ENCODE measurements at regions not wholly inside any gene's neighbourhood (a gene's known extent, or its start where the extent isn't known, plus 50 kb on each side); places are given as distances from the start of the nearest gene placed in this dataset.

GRCh38 chrX:91331476-91331875 is 103.2 kb upstream of the PABPC5 start:
- 0% methylated on average over 2 of the region's 2 CpGs for WGBS (ENCODE audit: insufficient coverage, low coverage, missing lambda C conversion rate)
- in situ Hi-C loops (cut with MboI), result no loop called here
- no peak for FAIRE-seq
- no peak for TF ChIP-seq FOXO4 (CRISPR knock-in tag; IDR thresholded peaks at IDR 0.05)
- TF ChIP-seq BMI1 (IDR thresholded peaks at IDR 0.05; ENCODE audit: low read length), result no peak
- TF ChIP-seq LEF1 (IDR thresholded peaks at IDR 0.05), result no peak
- TF ChIP-seq, protein P1, sequence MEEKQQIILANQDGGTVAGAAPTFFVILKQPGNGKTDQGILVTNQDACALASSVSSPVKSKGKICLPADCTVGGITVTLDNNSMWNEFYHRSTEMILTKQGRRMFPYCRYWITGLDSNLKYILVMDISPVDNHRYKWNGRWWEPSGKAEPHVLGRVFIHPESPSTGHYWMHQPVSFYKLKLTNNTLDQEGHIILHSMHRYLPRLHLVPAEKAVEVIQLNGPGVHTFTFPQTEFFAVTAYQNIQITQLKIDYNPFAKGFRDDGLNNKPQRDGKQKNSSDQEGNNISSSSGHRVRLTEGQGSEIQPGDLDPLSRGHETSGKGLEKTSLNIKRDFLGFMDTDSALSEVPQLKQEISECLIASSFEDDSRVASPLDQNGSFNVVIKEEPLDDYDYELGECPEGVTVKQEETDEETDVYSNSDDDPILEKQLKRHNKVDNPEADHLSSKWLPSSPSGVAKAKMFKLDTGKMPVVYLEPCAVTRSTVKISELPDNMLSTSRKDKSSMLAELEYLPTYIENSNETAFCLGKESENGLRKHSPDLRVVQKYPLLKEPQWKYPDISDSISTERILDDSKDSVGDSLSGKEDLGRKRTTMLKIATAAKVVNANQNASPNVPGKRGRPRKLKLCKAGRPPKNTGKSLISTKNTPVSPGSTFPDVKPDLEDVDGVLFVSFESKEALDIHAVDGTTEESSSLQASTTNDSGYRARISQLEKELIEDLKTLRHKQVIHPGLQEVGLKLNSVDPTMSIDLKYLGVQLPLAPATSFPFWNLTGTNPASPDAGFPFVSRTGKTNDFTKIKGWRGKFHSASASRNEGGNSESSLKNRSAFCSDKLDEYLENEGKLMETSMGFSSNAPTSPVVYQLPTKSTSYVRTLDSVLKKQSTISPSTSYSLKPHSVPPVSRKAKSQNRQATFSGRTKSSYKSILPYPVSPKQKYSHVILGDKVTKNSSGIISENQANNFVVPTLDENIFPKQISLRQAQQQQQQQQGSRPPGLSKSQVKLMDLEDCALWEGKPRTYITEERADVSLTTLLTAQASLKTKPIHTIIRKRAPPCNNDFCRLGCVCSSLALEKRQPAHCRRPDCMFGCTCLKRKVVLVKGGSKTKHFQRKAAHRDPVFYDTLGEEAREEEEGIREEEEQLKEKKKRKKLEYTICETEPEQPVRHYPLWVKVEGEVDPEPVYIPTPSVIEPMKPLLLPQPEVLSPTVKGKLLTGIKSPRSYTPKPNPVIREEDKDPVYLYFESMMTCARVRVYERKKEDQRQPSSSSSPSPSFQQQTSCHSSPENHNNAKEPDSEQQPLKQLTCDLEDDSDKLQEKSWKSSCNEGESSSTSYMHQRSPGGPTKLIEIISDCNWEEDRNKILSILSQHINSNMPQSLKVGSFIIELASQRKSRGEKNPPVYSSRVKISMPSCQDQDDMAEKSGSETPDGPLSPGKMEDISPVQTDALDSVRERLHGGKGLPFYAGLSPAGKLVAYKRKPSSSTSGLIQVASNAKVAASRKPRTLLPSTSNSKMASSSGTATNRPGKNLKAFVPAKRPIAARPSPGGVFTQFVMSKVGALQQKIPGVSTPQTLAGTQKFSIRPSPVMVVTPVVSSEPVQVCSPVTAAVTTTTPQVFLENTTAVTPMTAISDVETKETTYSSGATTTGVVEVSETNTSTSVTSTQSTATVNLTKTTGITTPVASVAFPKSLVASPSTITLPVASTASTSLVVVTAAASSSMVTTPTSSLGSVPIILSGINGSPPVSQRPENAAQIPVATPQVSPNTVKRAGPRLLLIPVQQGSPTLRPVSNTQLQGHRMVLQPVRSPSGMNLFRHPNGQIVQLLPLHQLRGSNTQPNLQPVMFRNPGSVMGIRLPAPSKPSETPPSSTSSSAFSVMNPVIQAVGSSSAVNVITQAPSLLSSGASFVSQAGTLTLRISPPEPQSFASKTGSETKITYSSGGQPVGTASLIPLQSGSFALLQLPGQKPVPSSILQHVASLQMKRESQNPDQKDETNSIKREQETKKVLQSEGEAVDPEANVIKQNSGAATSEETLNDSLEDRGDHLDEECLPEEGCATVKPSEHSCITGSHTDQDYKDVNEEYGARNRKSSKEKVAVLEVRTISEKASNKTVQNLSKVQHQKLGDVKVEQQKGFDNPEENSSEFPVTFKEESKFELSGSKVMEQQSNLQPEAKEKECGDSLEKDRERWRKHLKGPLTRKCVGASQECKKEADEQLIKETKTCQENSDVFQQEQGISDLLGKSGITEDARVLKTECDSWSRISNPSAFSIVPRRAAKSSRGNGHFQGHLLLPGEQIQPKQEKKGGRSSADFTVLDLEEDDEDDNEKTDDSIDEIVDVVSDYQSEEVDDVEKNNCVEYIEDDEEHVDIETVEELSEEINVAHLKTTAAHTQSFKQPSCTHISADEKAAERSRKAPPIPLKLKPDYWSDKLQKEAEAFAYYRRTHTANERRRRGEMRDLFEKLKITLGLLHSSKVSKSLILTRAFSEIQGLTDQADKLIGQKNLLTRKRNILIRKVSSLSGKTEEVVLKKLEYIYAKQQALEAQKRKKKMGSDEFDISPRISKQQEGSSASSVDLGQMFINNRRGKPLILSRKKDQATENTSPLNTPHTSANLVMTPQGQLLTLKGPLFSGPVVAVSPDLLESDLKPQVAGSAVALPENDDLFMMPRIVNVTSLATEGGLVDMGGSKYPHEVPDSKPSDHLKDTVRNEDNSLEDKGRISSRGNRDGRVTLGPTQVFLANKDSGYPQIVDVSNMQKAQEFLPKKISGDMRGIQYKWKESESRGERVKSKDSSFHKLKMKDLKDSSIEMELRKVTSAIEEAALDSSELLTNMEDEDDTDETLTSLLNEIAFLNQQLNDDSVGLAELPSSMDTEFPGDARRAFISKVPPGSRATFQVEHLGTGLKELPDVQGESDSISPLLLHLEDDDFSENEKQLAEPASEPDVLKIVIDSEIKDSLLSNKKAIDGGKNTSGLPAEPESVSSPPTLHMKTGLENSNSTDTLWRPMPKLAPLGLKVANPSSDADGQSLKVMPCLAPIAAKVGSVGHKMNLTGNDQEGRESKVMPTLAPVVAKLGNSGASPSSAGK (IDR thresholded peaks at IDR 0.05), result no peak
- TF ChIP-seq, protein P2, sequence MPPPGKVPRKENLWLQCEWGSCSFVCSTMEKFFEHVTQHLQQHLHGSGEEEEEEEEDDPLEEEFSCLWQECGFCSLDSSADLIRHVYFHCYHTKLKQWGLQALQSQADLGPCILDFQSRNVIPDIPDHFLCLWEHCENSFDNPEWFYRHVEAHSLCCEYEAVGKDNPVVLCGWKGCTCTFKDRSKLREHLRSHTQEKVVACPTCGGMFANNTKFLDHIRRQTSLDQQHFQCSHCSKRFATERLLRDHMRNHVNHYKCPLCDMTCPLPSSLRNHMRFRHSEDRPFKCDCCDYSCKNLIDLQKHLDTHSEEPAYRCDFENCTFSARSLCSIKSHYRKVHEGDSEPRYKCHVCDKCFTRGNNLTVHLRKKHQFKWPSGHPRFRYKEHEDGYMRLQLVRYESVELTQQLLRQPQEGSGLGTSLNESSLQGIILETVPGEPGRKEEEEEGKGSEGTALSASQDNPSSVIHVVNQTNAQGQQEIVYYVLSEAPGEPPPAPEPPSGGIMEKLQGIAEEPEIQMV (tag; conservative IDR thresholded peaks at IDR 0.05; ENCODE audit: low read depth), result no peak
- TF ChIP-seq ZNF584 (CRISPR knock-in tag; IDR thresholded peaks at IDR 0.05; ENCODE audit: low read depth), result no peak
- no peak for TF ChIP-seq HNRNPH1 (optimal IDR thresholded peaks at IDR 0.05; ENCODE audit: low read depth, low read length)
- no peak for TF ChIP-seq SMARCB1 (IDR thresholded peaks at IDR 0.05; ENCODE audit: insufficient read length, low read depth)
- TF ChIP-seq ZNF311 (CRISPR knock-in tag; IDR thresholded peaks at IDR 0.05), result no peak
- TF ChIP-seq OTX1 (CRISPR knock-in tag; IDR thresholded peaks at IDR 0.05), result no peak

More at GRCh38 chrX:91331476-91331875, 103.2 kb upstream of the PABPC5 start:
- BruUV-seq (replicated peaks), result no TSS peak
- Histone ChIP-seq H3K4me2 (ENCODE audit: insufficient read depth, low read length) (no peak overlapping the region), H4K20me1 (replicated peaks; ENCODE audit: control insufficient read depth, insufficient read depth, low read length) (no peaks in the 10 kb centered on the region), H3K4me1 (replicated peaks in 1 of 2; ENCODE audit: control insufficient read depth in 2 of 2, insufficient read depth in 2 of 2, low read length in 2 of 2) (no peaks in the 10 kb centered on the region), H3K27ac (ENCODE audit: extremely low read depth, low read depth, low read length) (no peak overlapping the region), H3K27me3 (ENCODE audit: control insufficient read depth in 2 of 2, insufficient read depth in 2 of 2, low read length in 2 of 2) (no peaks in the 10 kb centered on the region), H3K9ac (ENCODE audit: insufficient read depth in 1 of 2, low read depth in 2 of 2, low read length in 2 of 2) (no peak overlapping the region), H3K36me3 (ENCODE audit: control insufficient read depth, insufficient read depth, low read length) (no peaks in the 10 kb centered on the region), H3K9me1 (ENCODE audit: control insufficient read depth, insufficient read depth, low read length) (no peaks in the 10 kb centered on the region), H3K4me3 (no peak overlapping the region), H3K79me2 (ENCODE audit: control insufficient read depth, insufficient read depth, low read length) (no peaks in the 10 kb centered on the region), H2AFZ (ENCODE audit: low read depth, low read length) (no peak overlapping the region), H3K9me3 (replicated peaks; ENCODE audit: control insufficient read depth, insufficient read depth, low read depth, low read length) (no peaks in the 10 kb centered on the region)
- ChIA-PET POLR2A (no interaction called here), CTCF (ENCODE audit: low intra/inter-chr PET ratio) (no interaction called here)
- ATAC-seq, result no peak
- no peak for DNase-seq (ENCODE audit: extremely low read depth in 1 of 4, low spot score in 3 of 4)
- intact Hi-C loops (cut with micrococcal nuclease), result no loop called here

All from K562 (cell line).